GM18517 (cell line): ENCODE measurements at regions not wholly inside any gene's neighbourhood (a gene's known extent, or its start where the extent isn't known, plus 50 kb on each side); places are given as distances from the start of the nearest gene placed in this dataset.
"Not testable (repeated sequence)": the region's sequence is repeated elsewhere in the genome, so short reads cannot be mapped to it uniquely, and the experiment has no call there.

ENCODE experiments used
- ATAC-seq: cut with Tn5 transposase; IDR thresholded peaks from one replicate; pipeline ENCODE4 v1.9.1; 2021; ENCODE audit warnings: mild to moderate bottlenecking, moderate library complexity; ENCODE audit not compliant: unreplicated experiment

DNA sequence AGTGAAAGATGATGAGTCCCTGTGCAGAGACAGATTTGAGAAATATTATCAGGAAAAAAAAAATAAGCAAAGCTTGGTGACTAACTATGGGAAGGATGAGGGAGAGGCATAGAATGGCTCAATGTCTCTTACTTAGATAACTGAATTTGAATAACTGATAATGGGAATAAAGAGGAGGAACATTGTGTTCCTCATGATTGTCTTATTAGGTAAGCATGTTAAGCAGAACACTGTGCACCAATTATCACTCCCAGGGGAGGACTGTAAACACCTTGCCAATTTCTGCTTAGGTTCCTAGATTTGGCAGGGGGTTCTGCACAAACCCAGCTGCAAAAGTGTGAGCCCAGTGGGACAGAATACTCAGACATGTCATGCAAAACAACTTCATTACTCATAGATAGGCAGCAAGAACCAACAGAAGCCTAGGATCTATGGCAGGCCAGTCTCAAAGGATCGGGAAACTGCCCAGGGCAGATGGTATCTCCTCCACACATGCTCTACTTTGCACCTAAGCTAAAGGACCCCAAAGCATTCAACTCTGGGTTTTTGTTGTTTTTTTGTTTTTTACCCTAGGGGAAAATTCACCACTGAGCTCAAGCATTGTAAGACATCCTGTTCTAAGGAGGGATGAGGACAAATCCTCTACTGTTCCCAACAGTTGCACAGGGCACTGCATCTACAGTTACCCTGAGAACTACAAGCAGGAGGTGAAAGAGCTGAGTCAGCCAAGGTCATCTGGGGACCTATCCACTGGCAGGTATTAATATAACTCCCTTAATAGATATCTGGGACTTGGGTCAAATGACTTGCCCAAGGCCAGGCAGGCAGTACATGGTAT is 907.0 kb downstream of the RAPGEF2 start:
- ATAC-seq = no peak

DNA sequence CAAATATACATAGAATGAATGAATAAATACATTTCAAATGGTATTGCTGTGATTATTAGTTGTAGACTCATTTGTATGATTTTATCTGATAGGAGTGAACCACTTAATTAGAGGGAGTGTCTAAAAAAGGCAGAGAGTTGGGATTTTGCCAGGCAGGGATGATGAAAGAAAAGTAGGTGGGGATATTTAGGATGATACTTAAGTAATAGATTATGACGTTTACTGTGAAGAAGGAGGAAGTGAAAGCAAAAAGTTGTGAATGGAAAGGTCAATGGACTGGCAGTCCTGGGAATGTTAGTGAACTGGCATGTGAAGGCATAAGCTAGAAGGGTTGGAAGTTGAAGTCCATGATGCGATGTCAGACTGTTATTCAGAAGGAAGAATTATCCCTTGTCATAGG is 917.1 kb downstream of the RAPGEF2 start:
- ATAC-seq = no peak

DNA sequence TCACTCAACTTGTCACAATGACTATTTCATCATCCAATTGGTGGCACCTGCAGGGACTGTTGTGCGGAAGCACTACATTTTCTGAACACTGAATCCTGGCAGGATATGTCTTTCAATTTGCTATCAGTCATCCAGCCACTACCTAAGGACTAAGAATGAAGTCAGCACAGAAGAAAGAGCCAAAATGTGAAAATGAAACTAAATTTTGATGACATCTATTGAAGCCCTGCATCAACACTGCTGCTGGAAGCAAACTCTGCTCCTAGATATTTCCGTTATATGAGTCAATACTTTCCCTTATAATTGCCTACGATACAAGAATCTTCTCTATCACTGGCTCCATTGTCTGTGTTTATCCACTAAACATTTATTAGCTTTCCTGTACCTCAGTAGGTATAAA is 917.9 kb downstream of the RAPGEF2 start:
- ATAC-seq = no peak

DNA sequence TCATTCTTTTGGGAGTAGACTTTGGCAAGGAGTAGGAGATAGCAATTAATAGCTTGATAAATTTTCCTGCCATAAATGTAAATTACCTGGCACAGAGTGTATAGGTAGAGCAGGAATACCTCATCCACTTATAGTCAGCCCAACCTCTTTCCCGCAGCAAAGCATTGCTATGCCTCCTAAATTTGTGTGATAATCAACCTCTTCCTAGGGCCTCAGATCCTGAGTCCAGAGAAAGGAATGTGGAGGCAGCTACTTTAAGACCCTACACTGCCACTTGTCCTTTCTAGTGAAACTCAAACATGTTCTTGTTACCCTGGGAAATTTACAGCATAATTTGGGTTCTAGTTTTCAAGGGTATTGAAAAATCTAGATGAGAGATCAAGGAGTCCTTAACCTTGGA is 919.0 kb downstream of the RAPGEF2 start:
- no peak for ATAC-seq

DNA sequence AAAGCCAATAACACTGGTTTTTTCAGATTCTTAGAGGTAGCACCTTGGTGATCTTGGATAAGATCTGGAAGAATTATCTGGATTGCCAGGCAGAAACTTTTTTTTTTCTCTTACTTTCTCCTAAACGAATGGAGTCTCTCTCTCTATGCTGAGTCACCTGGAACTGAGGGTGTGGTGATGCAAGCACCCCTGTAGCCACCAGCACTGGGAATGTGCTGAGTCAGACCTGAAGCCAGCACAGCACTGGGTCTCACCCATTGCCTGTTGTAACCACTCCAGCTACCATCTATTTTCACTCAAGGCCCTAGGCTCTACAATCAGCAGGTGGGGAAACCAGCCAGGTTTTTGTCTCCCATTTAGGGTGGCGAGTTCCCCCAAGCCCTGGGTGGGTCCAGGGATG is 923.8 kb downstream of the RAPGEF2 start:
- no peak for ATAC-seq

DNA sequence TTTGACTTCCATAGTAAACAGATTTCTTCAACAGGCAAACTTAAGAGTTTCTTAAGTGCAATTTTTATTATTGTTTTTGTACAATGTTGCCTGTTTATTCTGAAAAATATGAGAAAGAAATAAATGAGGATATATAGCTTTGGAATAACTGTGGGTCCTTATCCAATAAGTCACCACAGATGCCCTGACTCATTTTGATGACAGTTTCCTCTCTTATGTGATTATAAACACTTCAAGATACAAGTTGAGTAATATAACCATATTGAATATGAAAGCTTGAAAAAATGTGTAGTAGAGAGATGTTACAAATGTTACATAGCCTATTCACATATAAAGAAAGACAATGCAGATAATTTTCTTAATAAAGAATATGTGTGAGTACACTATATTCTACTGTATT is 931.6 kb downstream of the RAPGEF2 start:
- no peak for ATAC-seq

DNA sequence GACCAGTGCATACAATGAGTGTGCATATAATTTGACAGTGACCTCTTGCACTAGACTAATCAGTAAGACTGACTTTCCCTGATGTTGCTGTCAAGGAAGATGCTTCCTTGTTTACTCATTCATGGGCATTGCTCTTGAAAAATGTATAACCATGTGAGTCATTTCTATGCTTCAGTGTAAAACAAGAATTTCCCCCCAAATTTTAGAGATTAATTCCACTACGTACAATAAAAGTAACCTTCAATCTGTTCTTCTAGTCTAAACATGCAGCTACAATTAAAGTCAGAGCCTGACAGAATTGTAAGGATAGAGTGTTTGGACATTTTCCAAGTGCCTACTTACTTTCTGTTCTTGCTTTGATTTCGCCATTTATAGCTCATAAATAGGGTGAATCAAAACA is 935.7 kb downstream of the RAPGEF2 start:
- no peak for ATAC-seq

DNA sequence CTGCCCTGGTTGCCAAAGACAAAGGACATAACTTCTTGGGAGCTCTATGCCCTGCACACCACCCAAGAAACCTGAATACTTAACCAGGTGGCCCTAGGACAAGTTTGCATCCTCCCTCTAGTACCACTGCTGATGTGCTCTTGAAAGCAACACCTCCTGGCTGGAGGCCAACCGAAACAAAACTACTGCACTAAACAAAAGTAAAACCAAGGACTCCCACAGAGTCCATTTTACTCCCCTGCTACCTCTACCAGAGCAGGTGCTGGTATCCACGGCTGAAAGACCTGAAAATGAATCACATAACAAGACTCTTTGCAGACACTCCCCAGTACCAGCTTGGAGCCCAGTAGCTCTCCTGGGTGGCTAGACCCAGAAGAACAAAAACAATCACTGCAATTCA is 941.8 kb downstream of the RAPGEF2 start:
- no peak for ATAC-seq

DNA sequence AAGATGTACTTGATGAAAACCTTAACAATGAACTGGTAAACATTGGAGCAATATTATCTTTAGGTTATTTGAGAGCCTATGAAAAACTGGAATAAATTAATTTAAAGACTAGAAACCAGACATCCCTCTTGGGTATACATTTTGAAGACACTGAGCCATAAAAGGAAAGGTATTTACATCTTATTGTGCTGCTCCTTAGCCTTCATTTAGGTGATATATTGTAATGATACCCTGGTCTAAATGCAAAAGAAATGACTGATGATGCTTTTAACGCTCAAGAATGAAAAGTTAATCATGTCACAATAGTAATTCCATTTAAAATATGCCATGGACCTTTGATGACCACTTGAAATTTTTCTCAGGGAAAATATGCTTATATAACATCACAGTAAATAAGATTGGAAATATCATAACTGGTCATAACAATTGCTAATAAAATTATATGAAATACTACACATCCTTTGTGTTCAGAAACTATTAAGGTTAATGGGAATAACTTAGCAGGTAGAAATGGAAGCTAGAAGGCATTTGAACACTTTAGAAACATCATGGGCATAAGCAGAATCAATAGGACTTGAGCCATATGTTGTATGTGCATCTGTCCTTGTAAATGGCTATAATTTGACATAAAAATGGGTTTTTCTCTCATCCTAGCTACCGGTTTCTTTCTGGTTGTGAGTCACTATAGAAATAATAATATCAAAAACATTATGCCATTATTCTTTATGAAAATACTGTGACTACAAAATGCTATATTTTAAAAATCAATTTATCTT is 979.7 kb downstream of the RAPGEF2 start:
- ATAC-seq = no peak

DNA sequence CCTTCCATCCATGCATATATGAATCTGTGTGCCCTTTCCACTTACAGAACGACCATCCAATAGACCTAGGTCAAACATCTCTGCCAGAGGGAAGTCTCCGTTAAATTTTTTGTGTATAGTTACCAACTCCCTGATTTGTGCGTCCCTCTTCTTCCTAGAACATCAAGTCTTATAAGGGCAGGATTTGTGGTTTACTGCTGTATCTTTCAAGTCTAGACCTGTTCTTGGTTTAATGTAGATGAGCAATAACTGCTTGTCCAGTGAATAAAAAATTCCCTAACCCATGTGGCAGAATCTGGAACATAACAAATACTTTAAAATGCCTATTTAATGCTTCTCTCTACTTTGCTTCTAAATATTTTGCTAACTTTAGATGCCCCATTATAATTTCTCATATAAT is 988.8 kb downstream of the RAPGEF2 start:
- ATAC-seq = no peak

DNA sequence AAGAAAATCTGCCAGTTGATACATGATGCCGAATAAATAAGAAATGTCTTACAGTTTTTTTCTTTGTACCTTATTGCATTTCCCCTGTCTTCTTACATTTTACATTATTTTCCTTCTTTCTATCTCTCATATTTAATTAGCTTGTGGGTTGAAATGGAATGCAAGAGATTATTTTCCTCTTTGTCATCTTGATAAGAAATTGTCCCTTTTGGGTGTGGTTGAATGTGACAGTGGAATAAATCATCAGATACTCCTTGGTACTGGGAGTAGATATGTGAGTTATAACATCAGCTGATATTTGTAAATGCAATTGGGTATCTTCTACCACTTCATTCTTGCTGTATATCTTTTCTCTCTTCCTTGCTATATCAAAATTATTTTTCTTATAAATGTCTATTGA is 997.4 kb downstream of the RAPGEF2 start:
- ATAC-seq = no peak

DNA sequence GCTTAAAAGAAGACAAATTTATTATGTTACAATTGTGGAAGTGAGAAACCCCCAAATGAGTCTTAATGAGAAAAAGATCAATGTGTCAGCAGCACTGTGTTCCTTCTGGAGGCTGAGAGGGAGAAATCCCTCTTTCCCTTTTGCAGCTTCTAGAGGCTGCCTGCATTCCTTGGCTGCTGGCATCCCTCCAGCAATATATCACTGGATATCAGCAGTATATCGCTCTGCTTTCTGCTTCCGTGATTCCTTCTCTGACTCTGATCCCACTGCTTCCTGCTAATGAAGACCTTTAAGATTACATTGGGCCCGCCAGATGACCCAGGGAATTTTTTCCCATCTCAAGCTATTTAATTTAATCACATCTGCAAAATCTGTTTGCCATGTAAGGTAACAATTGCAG is 1008.0 kb downstream of the RAPGEF2 start:
- no peak for ATAC-seq

DNA sequence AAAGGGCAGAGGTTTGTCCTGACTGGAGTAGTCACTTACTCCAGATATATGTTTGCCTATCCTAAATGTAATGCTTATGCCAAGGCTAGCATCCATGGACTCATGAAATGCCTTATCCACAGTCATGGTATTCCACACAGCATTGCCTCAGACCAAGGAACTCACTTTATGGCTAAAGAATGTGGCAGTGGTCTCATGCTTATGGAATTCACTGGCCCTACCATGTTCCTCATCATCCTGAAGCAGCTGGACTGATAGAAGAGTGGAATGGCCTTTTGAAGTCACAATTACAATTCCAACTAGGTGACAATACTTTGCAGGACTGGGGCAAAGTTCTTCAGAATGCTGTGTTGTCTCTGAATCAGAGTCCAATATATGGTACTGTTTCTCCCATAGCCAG is 1014.8 kb downstream of the RAPGEF2 start:
- ATAC-seq = no peak

DNA sequence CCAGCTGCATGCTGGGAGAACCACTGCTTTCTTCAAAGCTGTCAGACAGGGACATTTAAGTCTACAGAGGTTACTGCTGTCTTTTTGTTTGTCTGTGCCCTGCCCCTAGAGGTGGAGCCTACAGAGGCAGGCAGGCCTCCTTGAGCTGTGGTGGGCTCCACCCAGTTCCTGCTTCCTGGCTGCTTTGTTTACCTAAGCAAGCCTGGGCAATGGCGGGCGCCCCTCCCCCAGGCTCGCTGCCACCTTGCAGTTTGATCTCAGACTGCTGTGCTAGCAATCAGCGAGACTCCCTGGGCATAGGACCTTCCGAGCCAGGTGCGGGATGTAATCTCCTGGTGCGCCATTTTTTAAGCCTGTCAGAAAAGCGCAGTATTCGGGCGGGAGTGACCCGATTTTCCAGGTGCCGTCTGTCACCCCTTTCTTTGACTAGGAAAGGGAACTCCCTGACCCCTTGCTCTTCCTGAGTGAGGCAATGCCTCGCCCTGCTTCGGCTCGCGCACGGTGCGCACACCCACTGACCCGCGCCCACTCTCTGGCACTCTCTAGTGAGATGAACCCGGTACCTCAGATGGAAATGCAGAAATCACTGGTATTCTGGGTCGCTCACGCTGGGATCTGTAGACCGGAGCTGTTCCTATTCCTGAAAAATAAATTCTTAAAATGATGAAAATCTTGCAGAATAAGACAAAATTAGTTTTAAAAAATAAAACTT is 1022.9 kb downstream of the RAPGEF2 start:
- not testable (repeated sequence) for ATAC-seq

DNA sequence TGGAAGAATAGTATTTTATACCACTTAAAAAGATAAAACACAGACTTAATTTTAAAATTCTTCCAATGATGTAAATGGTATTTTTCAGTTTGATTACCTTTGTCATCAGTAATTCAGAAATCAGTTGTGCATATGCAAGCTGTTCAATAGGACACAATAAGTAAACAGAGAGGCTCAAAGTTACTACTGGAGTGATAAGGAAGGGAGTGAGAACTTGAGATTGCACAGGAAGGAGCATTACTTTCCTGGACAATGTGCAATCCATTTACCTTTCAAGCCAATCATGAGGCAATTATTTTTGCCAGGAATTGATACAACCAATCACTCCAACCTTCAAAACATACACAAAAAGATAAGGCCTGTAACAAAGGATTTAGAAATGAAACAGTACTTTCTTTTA is 1024.3 kb downstream of the RAPGEF2 start:
- no peak for ATAC-seq

DNA sequence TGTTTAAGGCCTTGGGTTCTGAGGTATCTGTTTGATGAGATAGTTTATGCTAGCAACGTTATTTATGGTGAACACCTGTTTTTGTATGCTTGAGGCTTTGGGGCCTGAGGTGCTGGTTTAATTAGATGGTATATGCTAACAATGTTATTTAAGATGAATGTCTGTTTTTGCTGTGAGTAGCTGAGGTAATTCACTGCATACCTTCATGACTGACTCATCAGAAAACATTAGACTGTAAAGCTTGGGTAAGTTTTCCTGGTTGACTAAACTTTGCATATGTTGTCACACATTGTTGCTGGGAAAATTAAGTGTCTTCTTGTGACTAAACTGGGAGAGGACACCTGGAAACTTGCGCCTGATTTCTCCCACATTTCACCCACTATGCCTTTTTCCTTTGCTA is 1026.6 kb downstream of the RAPGEF2 start:
- ATAC-seq = no peak

DNA sequence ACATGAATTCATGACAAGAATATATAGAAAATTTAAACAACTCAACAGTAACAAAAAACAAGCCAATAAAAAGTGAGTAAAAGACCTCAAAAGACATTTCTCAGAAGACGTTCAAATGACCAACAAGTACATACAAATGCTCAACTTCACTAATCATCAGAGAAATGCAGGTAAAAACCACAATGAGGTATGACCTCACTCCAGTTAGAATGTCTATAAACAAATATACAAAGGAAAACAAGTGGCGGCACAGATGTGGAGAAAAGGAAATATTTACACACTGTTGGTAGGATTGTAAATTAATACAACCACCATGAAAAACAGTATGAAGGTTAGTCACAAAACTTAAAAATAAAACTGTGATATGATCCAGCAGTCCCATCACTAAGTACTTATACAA is 1033.1 kb downstream of the RAPGEF2 start:
- ATAC-seq = no peak

DNA sequence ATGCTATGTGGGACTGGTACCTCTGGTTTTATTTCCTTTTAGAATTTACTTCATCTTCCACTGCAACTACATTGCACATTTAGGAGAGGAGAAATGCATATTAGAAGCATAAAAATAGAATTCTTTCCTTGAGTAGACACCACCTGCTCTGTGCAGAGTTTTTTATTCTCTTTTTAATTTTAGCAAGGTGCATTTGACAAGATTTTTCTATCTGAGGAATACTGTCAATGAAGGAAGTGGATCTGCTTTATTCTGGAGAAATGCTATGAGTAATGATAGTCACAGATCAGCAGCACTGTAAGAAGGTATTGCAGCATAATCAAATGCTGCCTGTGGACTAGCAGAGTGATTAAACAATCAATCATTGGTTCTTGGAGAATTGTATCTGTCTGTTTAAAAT is 1038.3 kb downstream of the RAPGEF2 start:
- no peak for ATAC-seq

DNA sequence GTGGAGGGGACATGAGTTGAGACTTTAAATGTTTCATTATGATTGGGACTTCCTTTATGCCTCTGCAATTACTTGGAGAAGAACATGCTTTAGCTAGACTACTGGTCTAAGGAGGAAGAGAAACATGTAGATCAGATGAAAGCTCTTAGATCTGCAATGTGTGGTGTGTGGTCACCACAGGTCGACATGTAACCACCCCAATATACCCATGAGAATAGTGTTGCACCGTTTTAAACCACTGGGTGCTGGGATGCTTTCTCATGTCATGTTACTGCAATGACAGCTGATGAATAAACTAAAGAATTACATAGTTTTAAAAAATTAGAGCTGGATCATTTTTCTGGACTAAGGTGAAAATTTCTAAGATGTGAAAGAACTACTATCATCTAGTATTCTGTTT is 1039.7 kb downstream of the RAPGEF2 start:
- ATAC-seq = peak; percentile 100

DNA sequence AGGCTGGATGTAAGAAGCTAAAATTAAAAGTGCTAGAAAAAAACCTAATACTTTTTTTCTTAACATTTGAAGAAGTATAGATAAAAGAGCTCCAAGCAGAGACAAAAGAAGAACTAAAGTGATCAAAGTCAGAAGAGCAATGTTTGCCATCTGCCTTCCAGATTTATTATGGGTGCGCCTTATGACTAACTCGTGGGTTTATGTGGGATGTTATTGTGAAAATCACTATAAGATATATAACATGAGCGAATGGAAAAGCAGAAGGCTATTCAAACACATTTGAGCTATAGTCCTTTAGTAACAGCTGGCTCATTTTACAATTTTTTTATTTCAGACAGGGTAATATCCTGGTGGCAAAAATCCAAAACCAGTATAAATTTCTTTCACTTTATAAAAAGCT is 1040.7 kb downstream of the RAPGEF2 start:
- ATAC-seq = no peak

DNA sequence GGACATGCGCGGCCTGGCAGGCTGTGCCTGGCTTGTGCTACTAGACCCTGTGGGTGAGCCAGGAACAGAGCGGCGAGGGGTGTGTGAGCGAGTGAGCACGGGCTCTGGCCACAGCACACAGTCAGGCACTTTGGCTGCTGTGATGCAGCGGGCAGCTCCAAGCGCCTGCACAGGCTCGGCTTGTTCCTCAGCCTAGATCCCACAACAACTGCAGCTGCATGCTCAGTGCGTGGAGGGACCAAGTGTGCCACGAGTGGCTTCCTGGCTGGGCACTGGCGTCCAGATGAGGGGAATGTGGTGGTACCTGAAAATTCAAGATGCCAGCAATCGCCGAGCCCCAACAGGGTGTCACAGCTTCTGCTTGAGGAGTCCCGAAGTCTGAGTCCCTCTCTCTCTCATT is 1056.6 kb downstream of the RAPGEF2 start:
- no peak for ATAC-seq

DNA sequence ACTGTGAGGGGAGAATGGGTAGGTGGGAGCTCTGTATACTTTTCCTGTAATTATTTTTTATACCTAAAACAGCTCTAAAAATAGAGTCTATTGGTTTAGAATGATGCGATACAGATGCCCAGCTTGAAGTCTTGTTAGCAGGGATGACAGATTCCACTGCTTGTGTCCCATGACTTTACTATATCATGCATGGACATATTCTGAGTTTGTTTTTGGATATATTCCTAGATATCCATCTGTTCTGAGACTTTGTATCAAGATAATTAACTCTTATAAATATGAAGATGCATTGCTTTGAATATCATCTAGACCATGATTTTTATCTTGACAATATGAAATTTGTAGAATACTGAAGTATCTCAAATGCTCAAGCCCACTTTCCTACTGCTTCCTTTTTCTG is 1058.1 kb downstream of the RAPGEF2 start:
- ATAC-seq = no peak
